Sigmoid colon (tissue), 4 donors: ENCODE measurements at regions not wholly inside any gene's neighbourhood (a gene's known extent, or its start where the extent isn't known, plus 50 kb on each side); places are given as distances from the start of the nearest gene placed in this dataset.

ENCODE experiments used
- CTCF ChIP-seq, 4 experiments: fragments of 450-650 bp in 3 of 4; fragments of 200-600 bp in 1 of 4; IDR thresholded peaks; one replicate each; pipeline ENCODE4 v1.5.1; 2016 to 2019; ENCODE audit warnings: antibody characterized with exemption in 4 of 4, mild to moderate bottlenecking in 3 of 4, moderate library complexity in 2 of 4
- POLR2AphosphoS5 ChIP-seq, 4 donors: sonication (generic); formaldehyde crosslinking; IDR thresholded peaks; one replicate each; pipeline ENCODE4 v1.6.1; 2017; ENCODE audit warnings: antibody characterized with exemption in 4 of 4

GRCh38 chr5:1965925-1966324 is 83.2 kb upstream of the IRX4 start:
- TF ChIP-seq POLR2AphosphoS5 (IDR thresholded peaks at IDR 0.05) (no peak), CTCF (IDR thresholded peaks at IDR 0.05) (no peak)
